NCI-H2081 (cell line): ENCODE measurements at regions not wholly inside any gene's neighbourhood (a gene's known extent, or its start where the extent isn't known, plus 50 kb on each side); places are given as distances from the start of the nearest gene placed in this dataset.
"Not testable (repeated sequence)": the region's sequence is repeated elsewhere in the genome, so short reads cannot be mapped to it uniquely, and the experiment has no call there.

ENCODE experiments used
- DNase-seq, 2 experiments: peaks; one replicate each; lab custom pipeline; 2025; lab: John Stamatoyannopoulos, UW

GRCh38 chr15:38614621-38615020 lies 50.0 kb upstream of the RASGRP1 start:
- DNase-seq, result no peak

- no peak for DNase-seq
These were observed 53.2 kb upstream of the RASGRP1 start for GRCh38 chr15:38617831-38618230.

- no peak for DNase-seq
These were observed 53.8 kb upstream of the RASGRP1 start for GRCh38 chr15:38618242-38618955.

- DNase-seq, result no peak
These were observed 55.5 kb upstream of the RASGRP1 start for GRCh38 chr15:38620098-38620497.

GRCh38 chr15:38620851-38621594 lies 56.4 kb upstream of the RASGRP1 start:
- no peak for DNase-seq

- no peak for DNase-seq
These were observed 57.7 kb upstream of the RASGRP1 start for GRCh38 chr15:38622304-38622703.

GRCh38 chr15:38622908-38623307 lies 58.3 kb upstream of the RASGRP1 start:
- no peak for DNase-seq

- DNase-seq, result no peak
These were observed 59.1 kb upstream of the RASGRP1 start for GRCh38 chr15:38623744-38624143.

GRCh38 chr15:38624244-38625205 lies 59.9 kb upstream of the RASGRP1 start:
- no peak for DNase-seq

GRCh38 chr15:38625886-38626285 lies 61.3 kb upstream of the RASGRP1 start:
- no peak for DNase-seq

- DNase-seq, result no peak
These were observed 61.9 kb upstream of the RASGRP1 start for GRCh38 chr15:38626443-38627050.

- no peak for DNase-seq
These were observed 63.2 kb upstream of the RASGRP1 start for GRCh38 chr15:38627689-38628277.

- no peak for DNase-seq
These were observed 66.8 kb upstream of the RASGRP1 start for GRCh38 chr15:38631119-38632075.

GRCh38 chr15:38635170-38635569 lies 70.6 kb upstream of the RASGRP1 start:
- no peak for DNase-seq

GRCh38 chr15:38636597-38636996 lies 72.0 kb upstream of the RASGRP1 start:
- no peak for DNase-seq

- no peak for DNase-seq
These were observed 73.5 kb upstream of the RASGRP1 start for GRCh38 chr15:38638126-38638525.

GRCh38 chr15:38638811-38639210 lies 74.2 kb upstream of the RASGRP1 start:
- no peak for DNase-seq

- no peak for DNase-seq
These were observed 78.2 kb upstream of the RASGRP1 start for GRCh38 chr15:38642689-38643270.

GRCh38 chr15:38644353-38644752 lies 79.7 kb upstream of the RASGRP1 start:
- not testable (repeated sequence) for DNase-seq

- no peak for DNase-seq
These were observed 82.1 kb upstream of the RASGRP1 start for GRCh38 chr15:38646716-38647115.
